Suprapubic skin (tissue), 3 donors: ENCODE measurements at regions not wholly inside any gene's neighbourhood (a gene's known extent, or its start where the extent isn't known, plus 50 kb on each side); places are given as distances from the start of the nearest gene placed in this dataset.

Source experiments
- POLR2AphosphoS5 ChIP-seq, 3 donors: sonication (generic); formaldehyde crosslinking; IDR thresholded peaks; one replicate each; pipeline ENCODE4 v1.6.1; 2017; ENCODE audit warnings: antibody characterized with exemption in 3 of 3
- TF ChIP-seq, protein P1 (sequence below), 2 donors: fragments of 200-600 bp in 1 of 2; fragments of 450-650 bp in 1 of 2; sonication (generic) in 1 of 2; IDR thresholded peaks; one replicate each; pipeline ENCODE4 v1.5.1; 2016 to 2019; ENCODE audit warnings: antibody characterized with exemption in 2 of 2, mild to moderate bottlenecking in 1 of 2, moderate library complexity in 1 of 2

DNA sequence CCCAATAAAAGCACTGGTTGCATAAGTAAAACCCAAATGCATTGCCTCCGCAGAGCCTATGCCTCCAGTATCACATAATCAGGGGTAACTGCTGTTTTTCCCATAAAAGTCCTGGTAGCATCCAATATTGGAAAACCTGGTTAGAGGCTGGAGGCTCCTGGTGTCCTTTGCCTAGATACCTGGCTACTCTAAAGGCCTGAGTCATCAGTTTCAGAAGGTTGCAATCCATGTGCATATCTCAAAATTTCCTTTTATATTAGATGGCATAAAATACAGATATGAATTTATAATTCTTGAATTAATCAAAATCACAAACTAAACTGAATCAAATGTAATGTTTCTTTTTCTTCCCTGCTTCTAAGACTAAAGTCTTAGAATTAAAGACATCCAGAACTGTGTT is 164.2 kb upstream of the DCN start:
- TF ChIP-seq, protein P1, sequence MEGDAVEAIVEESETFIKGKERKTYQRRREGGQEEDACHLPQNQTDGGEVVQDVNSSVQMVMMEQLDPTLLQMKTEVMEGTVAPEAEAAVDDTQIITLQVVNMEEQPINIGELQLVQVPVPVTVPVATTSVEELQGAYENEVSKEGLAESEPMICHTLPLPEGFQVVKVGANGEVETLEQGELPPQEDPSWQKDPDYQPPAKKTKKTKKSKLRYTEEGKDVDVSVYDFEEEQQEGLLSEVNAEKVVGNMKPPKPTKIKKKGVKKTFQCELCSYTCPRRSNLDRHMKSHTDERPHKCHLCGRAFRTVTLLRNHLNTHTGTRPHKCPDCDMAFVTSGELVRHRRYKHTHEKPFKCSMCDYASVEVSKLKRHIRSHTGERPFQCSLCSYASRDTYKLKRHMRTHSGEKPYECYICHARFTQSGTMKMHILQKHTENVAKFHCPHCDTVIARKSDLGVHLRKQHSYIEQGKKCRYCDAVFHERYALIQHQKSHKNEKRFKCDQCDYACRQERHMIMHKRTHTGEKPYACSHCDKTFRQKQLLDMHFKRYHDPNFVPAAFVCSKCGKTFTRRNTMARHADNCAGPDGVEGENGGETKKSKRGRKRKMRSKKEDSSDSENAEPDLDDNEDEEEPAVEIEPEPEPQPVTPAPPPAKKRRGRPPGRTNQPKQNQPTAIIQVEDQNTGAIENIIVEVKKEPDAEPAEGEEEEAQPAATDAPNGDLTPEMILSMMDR (IDR thresholded peaks at IDR 0.05): no peak
- no peak for TF ChIP-seq POLR2AphosphoS5 (IDR thresholded peaks at IDR 0.05)
